ENCODE measurements at regions not wholly inside any gene's neighbourhood (a gene's known extent, or its start where the extent isn't known, plus 50 kb on each side); places are given as distances from the start of the nearest gene placed in this dataset.

- no peak for DNase-seq
- ATAC-seq (ENCODE audit: poor library complexity): no peak
- intact Hi-C loops (cut with DNase I): no loop called here
Measured at GRCh38 chr1:191641420-191642260, 516.6 kb upstream of the RGS18 start.

- no peak for DNase-seq
- intact Hi-C loops (cut with DNase I): no loop called here
Measured at GRCh38 chr1:191643060-191643459, 515.2 kb upstream of the RGS18 start.

GRCh38 chr1:191648939-191649338 lies 509.3 kb upstream of the RGS18 start:
- ATAC-seq (ENCODE audit: poor library complexity): no peak
- intact Hi-C loops (cut with DNase I): no loop called here
- no peak for DNase-seq

More at GRCh38 chr1:191643060-191643459, 515.2 kb upstream of the RGS18 start:
- no peak for ATAC-seq (ENCODE audit: poor library complexity)

DNA sequence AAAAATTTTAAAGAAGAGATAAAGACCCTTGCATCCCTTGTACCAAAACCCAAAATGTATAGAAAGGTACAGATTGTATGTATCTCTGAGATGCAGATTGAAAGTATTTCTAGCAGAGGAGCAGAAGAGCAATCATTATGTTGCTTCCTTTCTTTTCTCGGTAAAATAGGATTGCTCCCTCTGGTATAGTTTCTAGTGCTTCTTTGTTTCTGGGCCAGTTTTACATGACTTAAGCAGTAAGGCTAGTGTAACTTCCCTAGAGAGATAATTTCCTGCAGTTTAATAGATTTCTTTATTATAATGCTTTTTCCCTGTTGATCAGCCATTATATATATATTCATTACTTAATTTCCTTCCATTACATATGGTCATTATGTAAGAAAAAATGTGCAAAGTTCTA lies 496.2 kb upstream of the RGS18 start:
- ATAC-seq (ENCODE audit: poor library complexity): no peak
- DNase-seq: no peak
- intact Hi-C loops (cut with DNase I): no loop called here

DNA sequence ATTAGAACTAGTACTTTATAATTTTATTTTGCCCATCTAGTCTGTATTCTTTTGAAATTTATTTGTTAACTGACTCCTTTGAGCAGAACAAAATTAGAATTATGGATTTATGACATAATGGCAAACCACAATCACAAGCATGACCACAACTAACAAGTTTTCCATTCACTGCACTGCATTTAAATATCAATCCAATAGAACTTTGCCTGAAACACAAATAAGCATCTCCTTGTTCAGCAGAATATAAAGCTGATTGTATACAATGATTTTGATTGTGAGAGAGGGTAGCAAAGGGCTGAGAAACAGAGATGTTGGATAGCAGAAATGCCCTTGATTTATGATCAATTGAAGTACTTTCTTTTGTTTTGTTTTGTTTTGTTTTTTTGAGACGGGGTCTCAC lies 495.5 kb upstream of the RGS18 start:
- ATAC-seq (ENCODE audit: poor library complexity) (no peak), DNase-seq (no peak)
- intact Hi-C loops (cut with DNase I): no loop called here

DNA sequence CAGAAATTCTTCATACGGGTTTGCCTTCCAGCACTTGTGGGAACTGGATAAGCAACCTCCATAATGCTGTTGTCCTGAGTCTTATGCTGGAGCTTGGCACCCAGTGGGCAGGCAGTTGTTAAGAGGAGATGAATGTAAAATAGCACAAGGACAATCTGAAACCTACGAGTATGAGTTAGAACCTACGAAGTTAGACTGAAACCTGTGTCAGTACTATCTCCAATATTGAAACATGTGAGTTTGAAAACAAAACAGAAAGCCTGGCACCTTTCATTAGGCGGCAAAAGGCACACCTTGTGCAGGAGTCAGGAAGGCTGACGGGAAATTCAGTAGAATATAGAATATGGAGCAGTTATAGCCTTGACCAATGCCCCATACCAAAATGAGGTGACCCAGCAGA lies 489.7 kb upstream of the RGS18 start:
- intact Hi-C loops (cut with DNase I): no loop called here
- no peak for DNase-seq
- no peak for ATAC-seq (ENCODE audit: poor library complexity)

- intact Hi-C loops (cut with DNase I): no loop called here
- DNase-seq: no peak
- ATAC-seq (ENCODE audit: poor library complexity): no peak
Measured at GRCh38 chr1:191669629-191670028, 488.6 kb upstream of the RGS18 start.

DNA sequence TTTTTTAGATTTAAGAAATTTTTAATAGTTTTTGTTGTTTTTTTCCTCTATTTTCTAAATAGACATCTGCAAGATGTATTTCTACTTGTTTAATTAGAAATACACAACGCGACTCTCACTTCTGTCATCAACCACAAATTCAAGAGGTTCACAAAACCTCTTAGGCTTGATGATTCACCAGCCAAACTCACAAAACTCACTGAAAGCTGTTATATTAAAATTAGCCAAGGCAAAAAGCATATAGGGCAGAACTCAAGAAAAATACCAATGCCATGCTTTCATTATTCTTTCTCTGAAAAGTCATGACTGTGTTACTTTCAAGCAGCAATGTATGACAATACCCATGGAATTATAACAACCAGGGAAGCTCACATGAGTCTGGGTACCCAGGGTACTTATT lies 487.0 kb upstream of the RGS18 start:
- ATAC-seq (ENCODE audit: poor library complexity) (no peak), DNase-seq (no peak)
- intact Hi-C loops (cut with DNase I): no loop called here

GRCh38 chr1:191674626-191675179 lies 483.6 kb upstream of the RGS18 start:
- DNase-seq (no peak), ATAC-seq (ENCODE audit: poor library complexity) (no peak)
- intact Hi-C loops (cut with DNase I): no loop called here

GRCh38 chr1:191675856-191676783 lies 482.1 kb upstream of the RGS18 start:
- intact Hi-C loops (cut with DNase I): no loop called here
- DNase-seq (no peak), ATAC-seq (ENCODE audit: poor library complexity) (no peak)

- intact Hi-C loops (cut with DNase I): no loop called here
- ATAC-seq (ENCODE audit: poor library complexity) (no peak), DNase-seq (no peak)
Measured at GRCh38 chr1:191685669-191686068, 472.6 kb upstream of the RGS18 start.

GRCh38 chr1:191687721-191688120 lies 470.5 kb upstream of the RGS18 start:
- intact Hi-C loops (cut with DNase I): no loop called here
- DNase-seq: no peak
- ATAC-seq (ENCODE audit: poor library complexity): no peak

DNA sequence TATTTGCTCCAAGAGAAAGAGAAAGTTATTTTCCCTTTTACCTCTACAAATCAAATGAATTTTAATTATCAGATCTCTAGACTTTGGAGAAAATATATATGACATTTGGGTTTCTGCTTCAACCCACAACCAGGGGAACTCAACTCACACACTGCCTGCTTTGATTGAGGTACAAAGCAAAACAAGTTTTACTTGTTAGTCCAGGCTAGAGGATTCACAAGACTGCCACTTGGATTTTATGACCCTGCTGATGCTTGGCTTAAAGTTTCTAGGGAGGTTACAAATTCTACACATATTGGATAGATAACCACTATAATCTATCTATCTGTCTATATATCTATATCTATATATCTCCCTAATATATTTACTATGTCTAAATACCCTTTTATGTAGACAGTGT lies 467.3 kb upstream of the RGS18 start:
- ATAC-seq (ENCODE audit: poor library complexity): no peak
- no peak for DNase-seq
- intact Hi-C loops (cut with DNase I): no loop called here

DNA sequence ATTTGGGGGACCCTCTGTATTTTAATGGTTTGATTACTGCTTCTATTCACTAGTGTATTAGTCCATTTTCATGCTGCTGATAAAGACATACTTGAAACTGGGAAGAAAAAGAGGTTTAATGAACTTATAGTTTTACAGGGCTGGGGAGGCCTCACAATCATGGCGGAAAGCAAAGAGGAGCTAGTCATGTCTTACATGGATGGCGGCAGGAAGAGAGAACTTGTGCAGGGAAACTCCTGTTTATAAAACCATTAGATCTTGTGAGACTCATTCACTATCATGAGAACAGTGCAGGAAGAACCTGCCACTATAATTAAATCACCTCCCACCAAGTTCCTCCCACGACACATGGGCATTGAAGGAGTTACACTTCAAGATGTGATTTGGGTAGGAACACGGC lies 464.5 kb upstream of the RGS18 start:
- no peak for DNase-seq
- no peak for ATAC-seq (ENCODE audit: poor library complexity)
- intact Hi-C loops (cut with DNase I): no loop called here

DNA sequence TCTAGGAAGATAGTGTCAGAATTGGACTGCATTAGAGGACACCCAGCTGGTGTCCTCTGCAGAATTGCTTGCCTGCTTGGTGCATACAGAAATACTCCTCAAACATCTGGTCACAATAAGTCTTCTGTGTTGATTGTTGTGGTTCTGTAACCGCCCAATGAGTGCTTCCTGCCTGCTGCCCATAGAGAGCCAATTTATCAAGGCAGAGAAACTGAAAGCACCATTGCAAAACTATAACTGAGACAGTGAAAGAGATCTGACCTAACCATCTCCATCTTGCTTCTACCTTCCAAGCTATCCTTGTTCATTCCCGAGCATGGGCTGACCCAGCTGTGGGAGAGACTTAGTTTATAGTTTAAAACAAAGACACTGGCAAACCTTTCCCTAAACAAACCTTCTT lies 462.4 kb upstream of the RGS18 start:
- no peak for ATAC-seq (ENCODE audit: poor library complexity)

DNA sequence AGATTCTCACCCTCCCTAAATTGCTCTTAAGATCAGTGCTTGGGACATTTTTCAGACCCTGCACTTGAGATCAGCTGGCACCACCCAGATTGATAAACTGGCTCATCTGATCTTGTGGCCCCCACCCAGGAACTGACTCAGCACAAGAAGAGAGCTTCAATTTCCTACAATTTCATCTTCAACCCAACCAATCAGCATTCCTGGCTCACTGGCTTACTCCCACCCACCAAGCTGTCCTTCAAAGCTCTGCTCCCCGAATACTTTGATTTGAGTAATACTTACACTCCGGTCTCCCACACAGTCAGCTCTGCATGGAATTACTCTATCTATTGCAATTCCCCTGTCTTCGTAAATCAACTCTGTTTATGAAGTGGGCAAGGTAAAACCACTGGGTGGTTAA lies 461.9 kb upstream of the RGS18 start:
- DNase-seq (no peak), ATAC-seq (ENCODE audit: poor library complexity) (no peak)
- intact Hi-C loops (cut with DNase I): no loop called here

More for the DNA sequence above, 462.4 kb upstream of the RGS18 start:
- no peak for DNase-seq
- intact Hi-C loops (cut with DNase I): no loop called here

DNA sequence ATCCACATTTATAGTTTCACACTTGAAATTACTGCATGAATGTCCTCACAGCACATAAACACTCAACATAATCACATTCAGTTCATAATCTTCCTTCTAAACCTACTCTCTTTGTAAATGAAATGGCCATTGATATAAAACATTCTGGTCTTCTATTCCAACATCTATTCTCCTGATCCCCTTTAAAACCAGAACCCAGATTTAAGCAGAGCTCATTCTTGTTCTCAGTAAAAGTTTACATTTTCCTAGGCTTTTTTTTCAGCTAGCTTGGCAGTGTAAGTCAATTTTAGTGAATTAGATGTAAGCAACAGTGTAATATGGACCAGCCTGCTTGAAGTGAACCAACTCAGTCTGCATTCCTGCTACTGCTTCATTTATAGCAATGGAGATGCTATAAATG lies 460.7 kb upstream of the RGS18 start:
- ATAC-seq (ENCODE audit: poor library complexity) (no peak), DNase-seq (no peak)
- intact Hi-C loops (cut with DNase I): no loop called here

DNA sequence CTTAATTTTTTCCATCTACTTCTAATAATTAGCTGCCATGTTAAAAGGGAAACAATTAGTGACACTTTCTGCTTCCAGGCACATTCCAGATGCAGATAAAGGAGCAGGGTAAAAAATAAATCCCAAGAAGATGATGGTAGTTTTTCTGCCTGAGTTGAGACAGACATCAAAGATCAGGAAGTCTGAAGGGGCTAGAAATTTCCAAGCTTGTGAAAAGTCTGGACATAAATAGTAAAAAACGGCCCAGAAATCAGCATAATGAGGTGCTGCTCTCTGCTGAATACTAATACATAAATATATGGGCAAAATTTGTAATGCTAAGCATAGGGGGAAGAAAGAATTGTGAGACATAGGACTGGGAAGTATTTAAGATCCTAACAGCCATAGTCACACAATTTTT lies 460.0 kb upstream of the RGS18 start:
- ATAC-seq (ENCODE audit: poor library complexity) (no peak), DNase-seq (no peak)
- intact Hi-C loops (cut with DNase I): no loop called here

DNA sequence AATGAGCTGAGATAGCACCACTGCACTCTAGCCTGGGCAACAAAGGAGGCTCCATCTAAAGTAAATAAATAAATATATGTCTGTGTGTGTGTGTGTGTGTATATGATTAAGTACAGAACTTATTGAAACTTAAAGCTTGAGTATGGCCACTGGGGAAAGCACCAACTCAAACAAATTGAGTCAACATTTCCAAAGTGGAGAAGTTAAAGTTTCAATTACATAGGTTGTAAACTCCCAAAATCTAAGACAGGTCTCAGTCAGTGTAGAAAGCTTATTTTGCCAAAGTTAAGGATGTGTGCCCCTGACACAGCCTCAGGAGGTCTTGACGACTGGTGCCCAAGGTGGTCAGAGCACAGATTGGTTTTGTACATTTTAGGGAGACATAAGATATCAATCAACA lies 458.9 kb upstream of the RGS18 start:
- ATAC-seq (ENCODE audit: poor library complexity) (no peak), DNase-seq (no peak)
- intact Hi-C loops (cut with DNase I): no loop called here

GRCh38 chr1:191700922-191701321 lies 457.3 kb upstream of the RGS18 start:
- intact Hi-C loops (cut with DNase I): no loop called here

More at GRCh38 chr1:191700922-191701321, 457.3 kb upstream of the RGS18 start:
- ATAC-seq (ENCODE audit: poor library complexity): no peak
- DNase-seq: no peak

Data from Right ventricle myocardium superior (tissue), 1 donor.